ENCODE measurements at regions not wholly inside any gene's neighbourhood (a gene's known extent, or its start where the extent isn't known, plus 50 kb on each side); places are given as distances from the start of the nearest gene placed in this dataset.
"Not testable (repeated sequence)": the region's sequence is repeated elsewhere in the genome, so short reads cannot be mapped to it uniquely, and the experiment has no call there.

GRCh38 chrY:7720974-7721373, 809.4 kb upstream of the AMELY start:
- no peak for DNase-seq

DNA sequence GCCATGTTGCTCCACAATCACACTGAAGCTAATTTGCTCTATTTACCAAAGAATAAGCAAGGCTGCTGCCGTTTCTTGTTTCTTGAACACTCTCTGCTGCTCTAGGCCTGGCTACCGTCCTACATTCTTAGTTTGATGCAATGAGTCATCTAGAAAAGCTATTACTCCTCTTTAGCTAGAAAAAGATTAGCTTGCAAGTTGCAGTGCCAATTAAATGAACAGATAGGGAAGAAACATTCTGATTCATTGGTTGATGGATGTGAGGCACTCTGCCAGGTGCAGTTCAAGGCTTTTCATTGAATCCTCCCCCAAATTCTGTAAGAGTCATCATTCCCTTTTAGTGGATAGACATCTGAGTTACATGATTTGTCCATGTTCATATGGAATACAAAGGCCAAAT, 807.7 kb upstream of the AMELY start:
- DNase-seq: no peak

GRCh38 chrY:7718626-7719025, 807.1 kb upstream of the AMELY start:
- DNase-seq: no peak

GRCh38 chrY:7718126-7718525, 806.6 kb upstream of the AMELY start:
- DNase-seq: no peak

DNA sequence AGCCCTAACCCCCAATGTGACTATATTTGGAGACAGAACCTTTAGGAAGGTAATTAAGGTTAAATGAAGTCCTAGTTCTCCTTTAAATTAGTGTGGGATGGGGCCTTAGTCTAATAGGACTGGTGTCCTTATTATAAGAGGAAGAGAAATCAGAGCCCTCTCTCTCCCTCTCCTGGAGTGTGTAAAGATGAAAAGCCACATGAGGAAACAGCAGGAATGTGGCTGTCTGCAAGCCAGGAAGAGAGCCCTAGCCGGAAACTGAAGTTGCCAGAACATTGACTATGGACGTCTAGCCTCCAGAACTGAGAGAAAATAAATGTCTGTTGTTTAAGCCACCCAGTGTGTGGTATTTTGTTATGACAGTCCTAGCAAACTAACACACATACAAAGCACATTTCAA, 802.9 kb upstream of the AMELY start:
- DNase-seq: no peak

DNA sequence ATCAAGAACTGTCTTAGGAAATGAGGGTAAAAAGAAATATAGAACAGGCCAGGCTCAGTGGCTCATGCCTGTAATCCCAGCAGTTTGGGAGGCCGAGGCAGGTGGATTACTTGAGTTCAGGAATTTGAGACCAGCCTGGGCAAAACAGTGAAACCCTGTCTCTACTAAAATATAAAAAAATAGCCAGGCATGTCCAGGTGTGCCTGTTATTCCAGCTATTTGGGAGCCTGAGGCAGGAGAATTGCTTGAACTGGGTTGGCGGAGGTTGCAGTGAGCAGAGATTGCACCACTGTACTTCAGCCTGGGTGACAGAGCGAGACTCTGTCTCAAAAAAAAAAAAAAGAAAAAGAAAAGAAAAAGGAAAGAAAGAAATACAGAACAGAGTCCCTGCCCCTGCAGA, 802.2 kb upstream of the AMELY start:
- not testable (repeated sequence) for DNase-seq

DNA sequence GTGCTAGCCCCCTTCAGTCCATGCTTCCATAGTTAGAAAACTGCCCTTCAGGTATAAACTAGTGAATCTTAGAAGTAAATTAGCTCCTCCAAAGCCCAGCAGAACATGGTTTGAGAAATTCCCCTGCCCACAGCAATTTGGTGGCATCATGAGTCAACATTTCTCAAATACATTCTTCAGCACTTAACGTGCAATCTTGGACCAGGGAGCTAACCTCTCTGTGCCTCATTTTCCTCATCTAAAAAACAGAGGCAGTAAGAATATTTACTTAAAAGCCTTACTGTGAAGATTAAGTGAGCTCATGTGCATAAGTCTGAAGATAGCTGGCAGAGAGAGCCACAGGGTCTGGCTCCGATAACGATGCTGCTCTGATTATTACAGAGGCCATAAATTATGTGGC, 800.7 kb upstream of the AMELY start:
- no peak for DNase-seq

- no peak for DNase-seq
Observed at GRCh38 chrY:7703578-7704140, 792.1 kb upstream of the AMELY start.

- DNase-seq: no peak
Observed at GRCh38 chrY:7702481-7702880, 790.9 kb upstream of the AMELY start.

- DNase-seq: no peak
Observed at GRCh38 chrY:7701676-7702075, 790.1 kb upstream of the AMELY start.

DNA sequence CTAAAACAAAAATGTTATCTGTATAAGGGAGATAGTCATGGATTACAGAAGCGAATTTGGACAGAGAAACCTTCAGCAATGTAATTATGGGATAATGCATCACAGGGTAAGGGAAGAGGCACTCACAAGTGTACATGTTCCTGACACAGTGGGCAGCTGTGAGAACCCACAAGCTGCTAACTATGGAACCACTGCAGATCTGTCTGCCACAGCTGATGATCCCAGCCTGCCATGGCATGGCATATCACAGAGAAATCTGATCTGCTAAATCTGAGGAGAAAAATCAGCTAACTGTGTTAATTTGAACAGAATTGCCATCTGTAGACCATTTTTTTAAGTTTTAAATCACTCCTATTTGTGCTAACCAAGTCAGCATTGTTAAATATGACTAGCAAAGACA, 786.0 kb upstream of the AMELY start:
- no peak for DNase-seq

DNA sequence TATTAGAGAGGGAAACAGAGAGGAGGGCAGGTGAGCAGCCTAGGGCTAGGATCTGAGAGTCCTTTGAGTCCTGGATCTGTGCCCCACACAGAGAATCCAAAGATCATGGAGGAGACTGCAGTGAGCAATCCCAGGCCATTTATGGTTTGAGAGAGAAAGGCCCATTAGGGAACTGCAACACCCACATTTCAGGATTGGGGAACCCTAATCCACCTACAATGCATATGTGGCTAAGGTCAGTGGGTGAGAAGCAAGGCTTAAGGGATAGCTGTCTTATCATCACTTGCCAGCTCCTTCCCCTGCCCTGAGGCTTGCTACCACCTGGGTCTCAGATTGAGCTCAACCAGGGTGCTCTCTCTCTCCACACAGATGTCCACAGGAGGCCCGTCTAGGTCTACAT, 781.1 kb upstream of the AMELY start:
- no peak for DNase-seq

- no peak for DNase-seq
Observed at GRCh38 chrY:7687086-7687485, 775.5 kb upstream of the AMELY start.

DNA sequence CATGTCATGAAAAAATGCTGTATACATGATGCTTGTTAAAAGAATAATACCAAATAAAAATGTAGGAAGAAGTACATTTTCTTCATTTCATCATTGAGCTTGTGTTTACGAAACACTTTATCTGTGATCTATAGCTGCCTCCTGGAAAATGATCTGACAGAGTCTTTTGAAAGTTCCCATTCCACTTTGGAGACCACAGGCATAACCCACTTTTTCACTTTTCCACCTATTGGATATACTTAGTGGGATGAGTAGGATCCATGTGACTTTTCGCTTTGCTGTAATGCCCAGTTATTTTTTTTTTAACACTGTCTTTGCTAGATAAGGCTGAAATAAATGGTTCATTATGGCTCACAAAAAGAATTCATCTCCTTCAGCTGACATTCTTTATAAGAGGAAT, 773.0 kb upstream of the AMELY start:
- DNase-seq: no peak

DNA sequence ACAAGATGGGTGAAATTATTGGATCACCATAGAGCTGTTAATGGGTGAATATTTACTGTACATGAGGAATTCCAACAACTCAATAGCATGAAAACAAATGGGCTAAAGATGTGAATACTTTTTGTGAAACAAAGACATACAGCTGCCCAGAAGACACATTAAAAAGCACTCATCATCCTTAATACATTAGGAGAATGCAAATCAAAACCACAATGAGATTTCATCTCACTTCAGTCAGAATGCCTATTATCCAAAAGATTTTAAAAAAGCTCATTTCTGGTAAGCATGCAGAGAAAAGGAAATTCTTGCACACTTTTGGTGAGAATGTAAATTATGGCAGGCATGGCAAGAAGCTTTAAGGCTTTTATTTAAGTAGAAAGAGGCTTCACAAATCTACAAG, 770.8 kb upstream of the AMELY start:
- DNase-seq: no peak

DNA sequence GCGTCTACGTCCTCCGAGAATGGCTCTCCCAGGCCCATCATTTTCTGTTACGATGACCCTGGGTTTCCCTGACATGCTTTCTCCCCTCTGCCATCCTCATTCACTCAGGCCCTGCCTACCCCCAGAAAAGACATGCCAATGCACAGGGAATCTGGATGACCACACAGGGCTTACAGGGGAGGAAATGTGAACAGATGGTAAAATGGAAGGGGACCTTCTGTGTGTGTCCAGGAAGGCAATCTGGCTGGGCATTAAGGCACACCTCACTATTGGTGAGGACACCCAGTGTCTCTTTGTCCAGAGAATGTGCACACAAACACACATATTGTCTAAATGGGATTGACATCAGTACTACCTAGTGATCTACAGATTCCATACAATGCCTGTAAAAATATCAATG, 769.9 kb upstream of the AMELY start:
- DNase-seq: no peak

DNA sequence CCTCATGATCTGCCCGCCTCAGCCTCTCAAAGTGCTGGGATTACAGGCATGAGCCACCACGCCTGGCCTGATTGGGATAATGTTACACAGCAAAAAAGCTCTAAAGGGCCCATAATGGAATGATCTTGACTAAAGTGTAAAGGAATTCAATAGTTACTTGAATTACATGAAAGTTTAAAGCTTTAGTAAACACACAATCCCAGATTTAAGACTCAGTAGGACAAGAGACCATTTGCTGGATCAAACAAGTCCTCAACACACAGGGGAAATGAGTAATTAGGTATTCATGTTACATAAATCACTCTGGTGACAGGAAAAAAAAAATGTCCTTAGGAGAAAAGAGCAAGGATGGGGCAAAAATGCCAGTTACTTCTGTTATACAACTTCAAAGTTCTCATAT, 762.9 kb upstream of the AMELY start:
- no peak for DNase-seq

GRCh38 chrY:7672796-7673195, 761.2 kb upstream of the AMELY start:
- DNase-seq: no peak

- no peak for DNase-seq
Observed at GRCh38 chrY:7663261-7663660, 751.7 kb upstream of the AMELY start.

DNA sequence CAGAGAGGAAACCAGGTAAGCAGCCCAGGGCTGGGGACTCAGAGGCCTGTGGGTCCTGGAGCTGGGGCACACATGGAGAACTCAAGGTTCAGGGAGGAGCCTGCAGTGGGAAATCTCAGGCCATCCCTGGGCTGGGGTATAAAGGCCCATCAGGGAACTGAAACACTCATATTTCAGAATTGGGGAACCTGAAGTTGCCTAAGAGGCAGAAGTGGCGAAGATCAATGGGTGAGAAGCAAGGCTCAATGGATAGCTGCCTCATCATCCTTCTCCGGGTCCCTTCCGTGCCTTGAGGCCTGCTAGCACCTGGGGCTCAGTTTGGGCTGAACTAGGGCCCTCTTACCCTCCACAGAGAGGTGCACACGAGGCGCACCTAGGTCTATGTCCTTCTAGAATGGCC, 747.5 kb upstream of the AMELY start:
- no peak for DNase-seq

DNA sequence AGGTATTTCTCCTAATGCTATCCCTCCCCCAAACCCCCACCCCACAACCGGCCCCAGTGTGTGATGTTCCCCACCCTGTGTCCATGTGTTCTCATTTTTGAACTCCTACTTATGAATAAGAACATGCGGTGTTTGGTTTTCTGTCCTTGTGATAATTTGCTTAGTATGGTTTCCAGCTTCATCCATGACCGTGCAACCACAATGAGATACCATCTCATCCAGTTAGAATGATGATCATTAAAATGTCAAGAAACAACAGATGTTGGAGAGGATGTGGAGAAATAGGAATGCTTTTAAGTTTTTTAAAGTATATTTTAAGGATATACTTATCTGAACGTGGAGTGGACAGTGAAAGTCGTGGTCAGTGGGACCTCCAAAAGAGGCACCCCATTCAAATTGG, 745.0 kb upstream of the AMELY start:
- DNase-seq: no peak

DNA sequence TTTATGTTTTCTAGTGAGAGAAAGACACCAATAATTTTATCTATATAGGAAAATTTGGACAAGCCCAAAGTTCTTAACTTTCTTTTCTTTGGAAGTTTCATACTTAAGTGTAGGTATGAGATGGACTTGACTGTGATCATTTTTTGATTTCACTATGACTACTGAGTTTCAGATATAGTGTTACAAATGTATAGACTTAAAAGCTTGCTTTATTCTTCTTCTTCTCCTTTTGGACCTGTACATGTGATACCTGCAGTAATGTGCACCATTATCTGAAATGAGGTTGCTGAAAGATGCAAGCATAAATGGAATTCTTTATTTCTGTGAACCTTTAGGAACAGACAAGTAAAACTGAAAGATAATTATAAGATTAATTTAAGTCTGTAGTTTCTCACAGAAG, 743.4 kb upstream of the AMELY start:
- DNase-seq: no peak

GRCh38 chrY:7649866-7650265, 738.3 kb upstream of the AMELY start:
- not testable (repeated sequence) for DNase-seq
